ENCODE measurements at regions not wholly inside any gene's neighbourhood (a gene's known extent, or its start where the extent isn't known, plus 50 kb on each side); places are given as distances from the start of the nearest gene placed in this dataset.

DNA sequence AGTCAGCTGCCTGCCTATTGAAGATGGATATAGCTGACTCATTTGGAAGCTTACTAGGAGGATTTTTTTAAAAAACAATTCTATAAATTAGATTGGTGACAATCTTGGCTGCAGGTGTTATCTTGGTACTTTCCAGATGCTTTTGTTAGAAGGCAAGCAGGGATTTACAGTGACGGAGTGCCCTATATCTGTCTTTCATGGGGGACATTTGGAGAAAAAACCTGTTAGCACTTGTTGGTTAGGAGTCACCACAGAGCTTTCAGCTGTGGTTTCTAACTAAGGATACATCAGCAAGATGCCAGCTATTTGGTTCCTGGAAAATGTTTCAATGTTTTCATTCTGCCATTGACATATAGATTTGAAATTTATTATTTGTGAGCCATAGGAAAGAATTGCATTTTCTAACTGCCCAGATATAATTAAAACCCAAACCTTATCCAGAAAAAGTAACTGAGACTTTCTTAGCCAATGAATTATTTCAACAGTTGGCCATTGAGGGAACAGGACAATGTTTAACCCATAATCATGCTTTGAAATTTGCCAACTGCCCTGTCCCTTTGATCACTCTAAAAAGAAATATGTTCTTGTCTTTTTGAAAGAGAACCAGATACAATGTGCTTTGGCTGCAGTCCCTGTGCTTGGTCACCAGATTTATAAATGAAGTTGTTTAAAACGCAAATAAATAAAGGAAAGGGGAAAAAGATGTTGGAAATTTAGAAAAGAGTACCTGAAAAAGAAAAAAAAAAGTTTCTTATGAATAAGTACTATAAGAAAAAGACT, 761.0 kb upstream of the CXADR start:
- TF ChIP-seq CTCF (conservative IDR thresholded peaks at IDR 0.05) (no peak), ZFX (IDR thresholded peaks at IDR 0.05) (no peak)

Measured in C4-2B (cell line).